NCI-H2196 treated with DMSO at 0.1 percent for 48 hours (cell line): ENCODE measurements at regions not wholly inside any gene's neighbourhood (a gene's known extent, or its start where the extent isn't known, plus 50 kb on each side); places are given as distances from the start of the nearest gene placed in this dataset.
"Not testable (repeated sequence)": the region's sequence is repeated elsewhere in the genome, so short reads cannot be mapped to it uniquely, and the experiment has no call there.

Source experiments
- DNase-seq: peaks from one replicate; lab custom pipeline; 2025; ENCODE audit not compliant: unreplicated experiment; lab: John Stamatoyannopoulos, UW

GRCh38 chrX:43211570-43211969 is 433.6 kb upstream of the PPP1R2C start:
- DNase-seq: no peak

GRCh38 chrX:43218198-43218597 is 437.9 kb upstream of the MAOA start:
- no peak for DNase-seq

GRCh38 chrX:43224496-43224895 is 431.6 kb upstream of the MAOA start:
- no peak for DNase-seq

GRCh38 chrX:43225626-43226328 is 430.3 kb upstream of the MAOA start:
- DNase-seq: no peak

GRCh38 chrX:43238461-43238945 is 417.6 kb upstream of the MAOA start:
- DNase-seq: no peak

GRCh38 chrX:43239356-43239755 is 416.7 kb upstream of the MAOA start:
- no peak for DNase-seq

GRCh38 chrX:43255596-43255995 is 400.5 kb upstream of the MAOA start:
- no peak for DNase-seq

GRCh38 chrX:43266487-43266886 is 389.6 kb upstream of the MAOA start:
- no peak for DNase-seq

- no peak for DNase-seq
Observed at GRCh38 chrX:43267652-43268051, 388.4 kb upstream of the MAOA start.

GRCh38 chrX:43269201-43269600 is 386.9 kb upstream of the MAOA start:
- no peak for DNase-seq

DNA sequence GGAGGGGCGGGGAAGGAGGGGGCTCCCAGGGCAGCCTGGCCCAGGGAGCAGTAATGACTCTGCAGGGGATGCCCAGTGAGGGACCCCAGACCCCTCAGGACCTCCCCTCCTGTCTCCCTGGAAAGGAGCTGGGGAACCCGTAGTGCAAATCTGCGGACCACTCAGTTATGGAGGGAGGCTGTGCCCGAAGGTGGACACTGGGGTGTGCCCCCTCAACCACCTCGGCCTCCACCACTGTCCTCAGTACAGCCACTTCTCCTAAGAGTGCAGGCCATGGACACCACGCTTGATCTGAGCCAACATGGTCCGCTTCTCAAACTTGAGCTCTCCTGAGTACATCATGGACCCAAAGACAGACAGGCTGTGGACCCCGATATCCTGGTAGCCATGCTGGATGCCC is 378.2 kb upstream of the MAOA start:
- no peak for DNase-seq

GRCh38 chrX:43278440-43278839 is 377.7 kb upstream of the MAOA start:
- DNase-seq: no peak

- DNase-seq: no peak
Observed at GRCh38 chrX:43279341-43279808, 376.7 kb upstream of the MAOA start.

DNA sequence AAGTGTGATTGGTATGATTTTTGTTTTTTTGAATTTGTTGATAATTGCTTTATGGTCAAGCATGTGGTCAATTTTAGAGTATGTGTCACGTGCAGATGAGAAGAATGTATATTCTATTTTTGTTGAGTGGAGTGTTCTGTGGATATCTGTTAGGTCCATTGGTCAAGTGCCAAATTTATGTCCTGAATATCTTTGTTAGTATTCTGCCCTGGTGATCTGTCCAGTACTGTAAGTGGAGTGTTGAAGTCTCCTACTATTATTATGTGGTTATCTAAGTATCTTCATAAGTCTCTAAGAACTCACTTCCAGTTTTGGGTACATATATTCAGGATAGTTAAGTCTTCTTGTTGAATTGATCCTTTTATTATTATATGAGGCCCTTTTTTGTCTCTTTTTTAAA is 372.9 kb upstream of the MAOA start:
- DNase-seq: no peak

GRCh38 chrX:43311625-43312024 is 344.5 kb upstream of the MAOA start:
- DNase-seq: not testable (repeated sequence)

- no peak for DNase-seq
Observed at GRCh38 chrX:43313035-43313434, 343.1 kb upstream of the MAOA start.

- no peak for DNase-seq
Observed at GRCh38 chrX:43314525-43314924, 341.6 kb upstream of the MAOA start.

GRCh38 chrX:43315622-43316021 is 340.5 kb upstream of the MAOA start:
- no peak for DNase-seq

DNA sequence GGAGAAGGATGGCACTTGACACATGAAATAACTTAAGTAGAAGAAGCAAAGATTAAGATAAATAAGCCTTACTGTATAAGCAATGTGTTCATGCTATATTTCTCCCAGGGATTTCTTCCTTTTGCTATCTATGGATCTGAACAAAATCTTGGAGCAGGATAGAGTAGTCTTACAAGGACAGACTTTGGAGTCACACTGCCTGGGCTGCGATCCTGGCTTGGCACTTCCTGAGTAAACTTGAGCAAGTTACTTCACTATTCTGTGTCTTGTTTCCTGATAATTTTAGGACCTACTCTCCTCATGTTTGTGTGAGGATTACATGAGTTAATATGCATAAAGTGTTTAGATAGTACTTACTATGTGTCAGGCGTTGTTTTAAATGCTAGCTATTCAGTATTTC is 340.0 kb upstream of the MAOA start:
- no peak for DNase-seq

- no peak for DNase-seq
Observed at GRCh38 chrX:43317378-43317777, 338.7 kb upstream of the MAOA start.

DNA sequence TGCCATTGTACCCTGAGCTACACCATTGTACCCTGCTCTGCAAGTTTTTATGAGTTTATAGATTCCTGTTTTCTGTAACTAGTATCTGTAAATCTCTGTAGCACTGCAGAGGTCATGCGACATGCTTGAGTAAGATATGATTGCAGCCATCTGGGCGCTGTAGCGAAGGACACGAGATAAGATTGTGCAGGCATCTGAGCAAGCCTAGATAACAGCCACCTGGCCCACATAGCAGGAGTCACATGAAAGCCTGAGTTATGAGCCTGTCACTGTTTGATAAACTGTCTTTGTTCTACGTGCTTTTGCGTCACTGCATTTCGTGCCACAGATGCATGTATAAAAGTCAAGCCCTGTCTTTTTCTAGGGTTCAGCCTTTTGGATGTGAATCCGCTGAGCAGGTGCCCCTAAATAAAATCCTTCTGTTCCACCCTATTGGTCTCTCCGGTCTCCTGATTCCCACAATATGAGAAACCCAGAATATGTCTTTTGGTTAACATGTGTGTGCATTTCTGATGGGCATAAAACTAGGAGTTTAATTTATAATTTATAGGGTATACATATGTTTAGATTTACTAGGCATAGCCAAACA is 327.6 kb upstream of the MAOA start:
- DNase-seq: no peak

- no peak for DNase-seq
Observed at GRCh38 chrX:43333543-43333942, 322.6 kb upstream of the MAOA start.

- no peak for DNase-seq
Observed at GRCh38 chrX:43345166-43345565, 310.9 kb upstream of the MAOA start.
